Ascending aorta (tissue), 2 donors: ENCODE measurements at regions not wholly inside any gene's neighbourhood (a gene's known extent, or its start where the extent isn't known, plus 50 kb on each side); places are given as distances from the start of the nearest gene placed in this dataset.

Source experiments
- DNase-seq, 2 donors: peaks; one replicate each; pipeline ENCODE4 v3.0.0-alpha.2; 2019; ENCODE audit warnings: low spot score in 2 of 2
- H3K27ac ChIP-seq, 2 donors: fragments of 200-600 bp; sonication (generic); one replicate each; pipeline ENCODE4 v1.5.1; 2016 to 2017; ENCODE audit warnings: mild to moderate bottlenecking in 1 of 2
- H3K27me3 ChIP-seq: fragments of 200-600 bp; sonication (generic); one replicate; pipeline ENCODE4 v1.5.1; 2017
- H3K36me3 ChIP-seq, 2 donors: fragments of 200-600 bp; sonication (generic); one replicate each; pipeline ENCODE4 v1.5.1; 2016
- H3K4me1 ChIP-seq, 2 donors: fragments of 200-600 bp; sonication (generic); one replicate each; pipeline ENCODE4 v1.5.1; 2016 to 2017; ENCODE audit warnings: mild to moderate bottlenecking in 1 of 2
- H3K4me3 ChIP-seq, 2 donors: fragments of 200-600 bp; sonication (generic); one replicate each; pipeline ENCODE4 v1.5.1; 2016 to 2017; ENCODE audit warnings: mild to moderate bottlenecking in 1 of 2
- H3K9me3 ChIP-seq, 2 donors: fragments of 200-600 bp; sonication (generic); one replicate each; pipeline ENCODE4 v1.5.1; 2016
- CTCF ChIP-seq, 3 experiments: fragments of 200-600 bp in 2 of 3; fragments of 450-650 bp in 1 of 3; sonication (generic) in 2 of 3; IDR thresholded peaks; one replicate each; pipeline ENCODE4 v1.5.1; 2016 to 2019; ENCODE audit warnings: antibody characterized with exemption in 3 of 3, mild to moderate bottlenecking in 1 of 3, moderate library complexity in 1 of 3
- intact Hi-C: fragments of 100-400 bp; cut with DNase I; formaldehyde crosslinking; loops from one replicate; pipeline ENCODE4 v1.15.1; 2023

- no peak for DNase-seq
- H3K4me1 ChIP-seq, result no peaks in the 10 kb centered on the region
- no peak for TF ChIP-seq CTCF (IDR thresholded peaks at IDR 0.05)
- H3K9me3 ChIP-seq, result no peaks in the 10 kb centered on the region
- no peaks in the 10 kb centered on the region for H3K36me3 ChIP-seq
- H3K27ac ChIP-seq, result no peak overlapping the region
- intact Hi-C loops, result no loop called here
- no peak overlapping the region for H3K4me3 ChIP-seq
- H3K27me3 ChIP-seq, result no peaks in the 10 kb centered on the region
Measured at GRCh38 chrX:148134578-148134977, 153.4 kb downstream of the FMR1NB start.

- no peaks in the 10 kb centered on the region for H3K4me1 ChIP-seq
- no peak overlapping the region for H3K4me3 ChIP-seq
- no peak overlapping the region for H3K27ac ChIP-seq
- no peak for TF ChIP-seq CTCF (IDR thresholded peaks at IDR 0.05)
- no peaks in the 10 kb centered on the region for H3K27me3 ChIP-seq
- intact Hi-C loops, result no loop called here
- H3K36me3 ChIP-seq, result no peaks in the 10 kb centered on the region
- no peak for DNase-seq
- H3K9me3 ChIP-seq, result no peaks in the 10 kb centered on the region
Measured at GRCh38 chrX:148135738-148136137, 154.6 kb downstream of the FMR1NB start.

GRCh38 chrX:148146121-148146520 lies 165.0 kb downstream of the FMR1NB start:
- intact Hi-C loops, result no loop called here
- TF ChIP-seq CTCF (IDR thresholded peaks at IDR 0.05), result no peak
- H3K36me3 ChIP-seq, result no peaks in the 10 kb centered on the region
- no peak for DNase-seq
- H3K9me3 ChIP-seq, result no peaks in the 10 kb centered on the region
- H3K4me1 ChIP-seq, result no peaks in the 10 kb centered on the region
- no peak overlapping the region for H3K27ac ChIP-seq
- H3K4me3 ChIP-seq, result no peak overlapping the region
- H3K27me3 ChIP-seq, result no peaks in the 10 kb centered on the region

GRCh38 chrX:148156986-148157385 lies 175.8 kb downstream of the FMR1NB start:
- Histone ChIP-seq H3K27ac (no peak overlapping the region), H3K36me3 (no peaks in the 10 kb centered on the region), H3K4me1 (no peaks in the 10 kb centered on the region), H3K27me3 (no peaks in the 10 kb centered on the region), H3K9me3 (no peaks in the 10 kb centered on the region), H3K4me3 (no peak overlapping the region)
- DNase-seq, result no peak
- no peak for TF ChIP-seq CTCF (IDR thresholded peaks at IDR 0.05)
- intact Hi-C loops, result no loop called here

GRCh38 chrX:148159796-148160195 lies 178.7 kb downstream of the FMR1NB start:
- H3K27ac ChIP-seq, result no peak overlapping the region
- no peaks in the 10 kb centered on the region for H3K4me1 ChIP-seq
- H3K27me3 ChIP-seq, result no peaks in the 10 kb centered on the region
- no peaks in the 10 kb centered on the region for H3K9me3 ChIP-seq
- no peak overlapping the region for H3K4me3 ChIP-seq
- intact Hi-C loops, result no loop called here
- no peak for DNase-seq
- no peak for TF ChIP-seq CTCF (IDR thresholded peaks at IDR 0.05)
- no peaks in the 10 kb centered on the region for H3K36me3 ChIP-seq

- Histone ChIP-seq H3K4me1 (no peaks in the 10 kb centered on the region), H3K36me3 (no peaks in the 10 kb centered on the region), H3K27me3 (no peaks in the 10 kb centered on the region), H3K4me3 (no peak overlapping the region), H3K27ac (no peak overlapping the region), H3K9me3 (no peaks in the 10 kb centered on the region)
- intact Hi-C loops, result no loop called here
- DNase-seq, result no peak
- no peak for TF ChIP-seq CTCF (IDR thresholded peaks at IDR 0.05)
Measured at GRCh38 chrX:148161701-148162100, 180.6 kb downstream of the FMR1NB start.
